ENCODE measurements at regions not wholly inside any gene's neighbourhood (a gene's known extent, or its start where the extent isn't known, plus 50 kb on each side); places are given as distances from the start of the nearest gene placed in this dataset.

DNA sequence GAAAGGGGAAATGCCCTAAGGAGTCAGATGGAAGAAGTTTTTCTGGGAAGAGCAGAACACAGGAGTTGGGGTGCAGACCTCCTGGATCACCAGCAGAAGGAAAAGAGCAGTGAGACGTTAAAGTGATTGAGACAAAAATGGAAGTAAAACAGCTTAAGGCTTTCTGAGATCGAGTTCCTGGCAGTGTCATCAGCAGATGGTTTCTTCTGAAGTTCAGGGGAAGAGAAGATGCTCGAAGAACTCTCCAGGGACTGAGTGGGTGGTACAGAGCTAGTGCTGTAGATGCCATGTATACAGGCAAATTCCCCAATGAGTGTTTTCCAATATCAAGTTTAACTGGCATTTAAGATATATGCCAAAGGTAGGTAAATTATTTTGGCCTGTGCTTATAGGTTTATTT, 272.2 kb upstream of the KLF12 start:
- no peak overlapping the region for H3K4me3 ChIP-seq (ENCODE audit: low read depth, low read length)

DNA sequence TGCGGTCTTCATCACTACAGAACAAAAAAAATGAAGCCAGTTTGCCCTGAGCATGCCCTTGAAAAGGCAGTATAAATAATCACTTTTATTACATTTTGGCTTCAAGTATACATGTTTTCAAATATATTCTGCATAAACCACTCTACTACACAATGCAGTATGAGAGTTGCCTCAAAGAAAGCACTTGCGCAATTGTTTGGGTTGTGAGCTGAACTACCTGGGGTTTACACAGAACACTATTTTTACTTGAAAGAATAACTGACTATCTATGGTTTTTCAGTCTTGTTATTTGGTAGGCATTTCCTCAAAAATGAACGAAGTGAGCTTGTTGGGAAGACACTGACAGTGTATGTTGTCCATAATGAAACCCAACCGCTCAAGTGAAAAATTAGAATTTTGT, 264.4 kb upstream of the KLF12 start:
- no peak for DNase-seq (ENCODE audit: low read depth)
- TF ChIP-seq, protein P1, sequence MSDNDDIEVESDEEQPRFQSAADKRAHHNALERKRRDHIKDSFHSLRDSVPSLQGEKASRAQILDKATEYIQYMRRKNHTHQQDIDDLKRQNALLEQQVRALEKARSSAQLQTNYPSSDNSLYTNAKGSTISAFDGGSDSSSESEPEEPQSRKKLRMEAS (IDR thresholded peaks at IDR 0.05; ENCODE audit: low read depth, low read length), result no peak
- no peak for TF ChIP-seq MYC (IDR thresholded peaks at IDR 0.05; ENCODE audit: low read depth, low read length)
- TF ChIP-seq, protein P2, sequence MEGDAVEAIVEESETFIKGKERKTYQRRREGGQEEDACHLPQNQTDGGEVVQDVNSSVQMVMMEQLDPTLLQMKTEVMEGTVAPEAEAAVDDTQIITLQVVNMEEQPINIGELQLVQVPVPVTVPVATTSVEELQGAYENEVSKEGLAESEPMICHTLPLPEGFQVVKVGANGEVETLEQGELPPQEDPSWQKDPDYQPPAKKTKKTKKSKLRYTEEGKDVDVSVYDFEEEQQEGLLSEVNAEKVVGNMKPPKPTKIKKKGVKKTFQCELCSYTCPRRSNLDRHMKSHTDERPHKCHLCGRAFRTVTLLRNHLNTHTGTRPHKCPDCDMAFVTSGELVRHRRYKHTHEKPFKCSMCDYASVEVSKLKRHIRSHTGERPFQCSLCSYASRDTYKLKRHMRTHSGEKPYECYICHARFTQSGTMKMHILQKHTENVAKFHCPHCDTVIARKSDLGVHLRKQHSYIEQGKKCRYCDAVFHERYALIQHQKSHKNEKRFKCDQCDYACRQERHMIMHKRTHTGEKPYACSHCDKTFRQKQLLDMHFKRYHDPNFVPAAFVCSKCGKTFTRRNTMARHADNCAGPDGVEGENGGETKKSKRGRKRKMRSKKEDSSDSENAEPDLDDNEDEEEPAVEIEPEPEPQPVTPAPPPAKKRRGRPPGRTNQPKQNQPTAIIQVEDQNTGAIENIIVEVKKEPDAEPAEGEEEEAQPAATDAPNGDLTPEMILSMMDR (IDR thresholded peaks at IDR 0.05; ENCODE audit: low read depth, low read length), result no peak
- no peak overlapping the region for H3K4me3 ChIP-seq (ENCODE audit: low read depth, low read length)

More for the DNA sequence above, 272.2 kb upstream of the KLF12 start:
- TF ChIP-seq MYC (IDR thresholded peaks at IDR 0.05; ENCODE audit: low read depth, low read length) (no peak), POLR2A (IDR thresholded peaks at IDR 0.05; ENCODE audit: extremely low read depth, insufficient read length) (no peak)
- TF ChIP-seq, protein P1 (IDR thresholded peaks at IDR 0.05; ENCODE audit: low read depth, low read length), result no peak
- TF ChIP-seq, protein P2 (IDR thresholded peaks at IDR 0.05; ENCODE audit: low read depth, low read length), result no peak
- no peak for DNase-seq (ENCODE audit: low read depth)

DNA sequence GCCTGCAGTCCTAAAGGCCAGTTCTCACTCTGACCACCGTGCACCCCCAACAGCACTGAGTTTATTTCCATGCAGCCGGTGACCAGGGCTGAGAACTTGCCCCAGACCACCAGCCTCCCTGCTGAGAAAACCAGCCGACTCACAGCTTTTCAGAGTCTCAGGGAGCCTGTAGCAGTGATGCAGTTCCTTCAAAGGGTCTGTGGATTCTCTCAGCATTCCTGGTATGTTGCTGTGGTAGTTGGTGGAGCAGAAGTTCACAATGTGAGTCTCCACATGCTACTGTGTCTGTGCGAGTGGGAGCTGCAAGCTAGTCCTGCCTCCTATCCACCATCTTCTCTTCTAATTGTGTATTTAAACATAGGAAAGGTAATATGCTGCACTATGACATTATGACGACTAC, 254.9 kb upstream of the KLF12 start:
- H3K4me3 ChIP-seq (ENCODE audit: low read depth, low read length), result no peak overlapping the region
- DNase-seq (ENCODE audit: low read depth), result no peak
- TF ChIP-seq MYC (IDR thresholded peaks at IDR 0.05; ENCODE audit: low read depth, low read length) (no peak), POLR2A (IDR thresholded peaks at IDR 0.05; ENCODE audit: extremely low read depth, insufficient read length) (no peak)
- TF ChIP-seq, protein P1 (IDR thresholded peaks at IDR 0.05; ENCODE audit: low read depth, low read length), result no peak
- TF ChIP-seq, protein P2 (IDR thresholded peaks at IDR 0.05; ENCODE audit: low read depth, low read length), result no peak

DNA sequence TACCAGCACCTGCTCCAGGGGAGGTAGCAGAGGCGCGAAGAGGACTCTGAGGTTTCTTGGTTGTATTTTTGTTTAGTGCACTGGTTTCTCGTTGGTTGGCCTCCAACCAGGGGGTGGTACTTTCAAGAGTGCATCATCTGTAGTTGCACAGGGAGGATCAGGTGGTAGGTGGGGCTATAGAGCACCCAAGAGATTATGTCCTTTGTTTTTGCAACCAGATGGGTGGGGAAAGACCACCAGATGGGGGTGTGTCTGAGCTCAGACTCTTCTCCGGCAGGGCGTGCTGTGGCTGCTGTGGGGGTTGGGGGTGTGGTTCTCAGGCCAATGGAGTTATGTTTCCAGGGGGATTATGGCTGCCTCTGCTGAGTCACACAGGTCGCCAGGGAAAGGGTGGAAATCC, 254.4 kb upstream of the KLF12 start:
- TF ChIP-seq, protein P2 (IDR thresholded peaks at IDR 0.05; ENCODE audit: low read depth, low read length), result no peak
- TF ChIP-seq, protein P1 (IDR thresholded peaks at IDR 0.05; ENCODE audit: low read depth, low read length), result no peak
- no peak for TF ChIP-seq POLR2A (IDR thresholded peaks at IDR 0.05; ENCODE audit: extremely low read depth, insufficient read length)
- TF ChIP-seq MYC (IDR thresholded peaks at IDR 0.05; ENCODE audit: low read depth, low read length), result no peak
- no peak for DNase-seq (ENCODE audit: low read depth)
- H3K4me3 ChIP-seq (ENCODE audit: low read depth, low read length), result no peak overlapping the region

DNA sequence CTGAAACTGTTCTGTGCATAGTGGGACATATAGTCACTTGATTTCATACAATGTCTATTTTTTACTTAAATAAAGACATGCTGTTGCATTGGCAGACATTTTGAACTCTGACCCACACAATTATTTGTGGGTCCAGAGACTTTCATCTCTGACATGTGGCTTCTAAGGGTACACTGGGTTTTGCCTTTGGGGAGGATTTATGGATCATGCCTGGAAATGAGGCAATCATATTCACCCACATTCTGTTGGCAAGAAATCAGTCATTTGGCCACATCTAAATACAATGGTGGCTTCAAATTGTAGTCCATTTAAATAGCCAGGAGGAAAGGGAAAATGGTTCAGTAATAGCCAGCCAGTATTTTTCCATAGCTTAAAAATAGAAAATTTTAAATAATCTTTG, 238.3 kb upstream of the KLF12 start:
- no peak for DNase-seq (ENCODE audit: low read depth)
- TF ChIP-seq POLR2A (IDR thresholded peaks at IDR 0.05; ENCODE audit: extremely low read depth, insufficient read length), result no peak
- TF ChIP-seq, protein P1 (IDR thresholded peaks at IDR 0.05; ENCODE audit: low read depth, low read length), result no peak
- no peak for TF ChIP-seq MYC (IDR thresholded peaks at IDR 0.05; ENCODE audit: low read depth, low read length)
- TF ChIP-seq, protein P2 (IDR thresholded peaks at IDR 0.05; ENCODE audit: low read depth, low read length), result no peak
- no peak overlapping the region for H3K4me3 ChIP-seq (ENCODE audit: low read depth, low read length)

DNA sequence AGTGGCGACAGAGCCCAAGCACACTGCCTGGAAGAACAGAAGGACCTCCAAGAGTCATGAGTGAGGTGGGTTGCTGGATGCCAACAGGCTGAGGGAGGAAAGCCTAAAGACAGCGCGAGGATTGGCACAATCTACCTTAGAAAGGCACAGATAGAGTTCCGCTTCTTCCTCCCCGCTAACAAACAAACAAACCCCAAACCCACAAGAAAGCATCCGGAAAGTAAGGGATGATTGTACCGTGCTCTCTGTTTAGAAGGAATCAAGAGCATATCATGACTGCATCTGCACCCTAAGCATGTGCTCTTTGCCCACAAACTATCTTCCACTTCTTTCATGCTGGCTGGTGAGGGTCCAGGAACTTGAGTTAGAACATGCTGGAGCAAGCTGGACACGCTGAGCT, 233.0 kb upstream of the KLF12 start:
- DNase-seq (ENCODE audit: low read depth), result no peak
- TF ChIP-seq, protein P2 (IDR thresholded peaks at IDR 0.05; ENCODE audit: low read depth, low read length), result no peak
- TF ChIP-seq MYC (IDR thresholded peaks at IDR 0.05; ENCODE audit: low read depth, low read length) (no peak), POLR2A (IDR thresholded peaks at IDR 0.05; ENCODE audit: extremely low read depth, insufficient read length) (no peak)
- TF ChIP-seq, protein P1 (IDR thresholded peaks at IDR 0.05; ENCODE audit: low read depth, low read length), result no peak
- H3K4me3 ChIP-seq (ENCODE audit: low read depth, low read length), result no peak overlapping the region

Data from NB4 (cell line).